GM18505 (cell line): ENCODE measurements at regions not wholly inside any gene's neighbourhood (a gene's known extent, or its start where the extent isn't known, plus 50 kb on each side); places are given as distances from the start of the nearest gene placed in this dataset.
A peak's percentile ranks its signal among the peaks of the same experiment; 100 is the strongest.

Experiments
- ATAC-seq: cut with Tn5 transposase; IDR thresholded peaks from one replicate; pipeline ENCODE4 v1.9.1; 2021; ENCODE audit not compliant: unreplicated experiment
- POLR2A ChIP-seq: IDR thresholded peaks from 4 replicates; pipeline ENCODE4 v1.6.1; 2011; ENCODE audit warnings: borderline replicate concordance; ENCODE audit not compliant: insufficient read depth, insufficient read length; ENCODE audit errors: extremely low read depth

GRCh38 chr5:89269721-89270120 is 386.7 kb upstream of the MEF2C start:
- no peak for TF ChIP-seq POLR2A
- ATAC-seq, result no peak

- ATAC-seq, result no peak
- TF ChIP-seq POLR2A, result no peak
Observed at GRCh38 chr5:89268460-89268859, 385.5 kb upstream of the MEF2C start.

- no peak for ATAC-seq
- TF ChIP-seq POLR2A, result no peak
Observed at GRCh38 chr5:89267788-89268187, 384.8 kb upstream of the MEF2C start.

- TF ChIP-seq POLR2A, result no peak
- no peak for ATAC-seq
Observed at GRCh38 chr5:89265511-89266179, 382.7 kb upstream of the MEF2C start.

GRCh38 chr5:89263846-89264245 is 380.9 kb upstream of the MEF2C start:
- no peak for ATAC-seq
- TF ChIP-seq POLR2A, result no peak

GRCh38 chr5:89262030-89262429 is 379.0 kb upstream of the MEF2C start:
- no peak for TF ChIP-seq POLR2A
- ATAC-seq, result no peak

GRCh38 chr5:89260254-89260653 is 377.3 kb upstream of the MEF2C start:
- TF ChIP-seq POLR2A, result no peak
- no peak for ATAC-seq

- ATAC-seq, result no peak
Observed at GRCh38 chr5:89255845-89256463, 373.0 kb upstream of the MEF2C start.

GRCh38 chr5:89253666-89254352 is 370.8 kb upstream of the MEF2C start:
- ATAC-seq, result no peak
- TF ChIP-seq POLR2A, result no peak

More at GRCh38 chr5:89255845-89256463, 373.0 kb upstream of the MEF2C start:
- no peak for TF ChIP-seq POLR2A

- no peak for TF ChIP-seq POLR2A
- ATAC-seq, result no peak
Observed at GRCh38 chr5:89246864-89247263, 363.9 kb upstream of the MEF2C start.

- no peak for ATAC-seq
- no peak for TF ChIP-seq POLR2A
Observed at GRCh38 chr5:89246252-89246651, 363.3 kb upstream of the MEF2C start.

GRCh38 chr5:89243611-89244010 is 360.6 kb upstream of the MEF2C start:
- no peak for ATAC-seq
- no peak for TF ChIP-seq POLR2A

- no peak for TF ChIP-seq POLR2A
- ATAC-seq, result no peak
Observed at GRCh38 chr5:89241186-89241585, 358.2 kb upstream of the MEF2C start.

GRCh38 chr5:89236900-89237299 is 353.9 kb upstream of the MEF2C start:
- ATAC-seq, result no peak

GRCh38 chr5:89233462-89233861 is 350.5 kb upstream of the MEF2C start:
- ATAC-seq, result no peak
- TF ChIP-seq POLR2A, result no peak

More at GRCh38 chr5:89236900-89237299, 353.9 kb upstream of the MEF2C start:
- no peak for TF ChIP-seq POLR2A

GRCh38 chr5:89232139-89232603 is 349.2 kb upstream of the MEF2C start:
- no peak for TF ChIP-seq POLR2A
- ATAC-seq, result peak; percentile 91
